Testis (tissue), 2 donors: ENCODE measurements at regions not wholly inside any gene's neighbourhood (a gene's known extent, or its start where the extent isn't known, plus 50 kb on each side); places are given as distances from the start of the nearest gene placed in this dataset.

Experiments used
- POLR2A ChIP-seq: fragments of 450-650 bp; IDR thresholded peaks from one replicate; pipeline ENCODE4 v1.6.1; 2017; ENCODE audit warnings: antibody characterized with exemption, mild to moderate bottlenecking, moderate library complexity
- TF ChIP-seq, protein P1 (sequence below), 3 experiments: fragments of 450-650 bp in 2 of 3; fragments of 200-600 bp in 1 of 3; sonication (generic) in 1 of 3; IDR thresholded peaks; one replicate each; pipeline ENCODE4 v1.5.1; 2016 to 2019; ENCODE audit warnings: antibody characterized with exemption in 3 of 3, mild to moderate bottlenecking in 2 of 3, moderate library complexity in 1 of 3

DNA sequence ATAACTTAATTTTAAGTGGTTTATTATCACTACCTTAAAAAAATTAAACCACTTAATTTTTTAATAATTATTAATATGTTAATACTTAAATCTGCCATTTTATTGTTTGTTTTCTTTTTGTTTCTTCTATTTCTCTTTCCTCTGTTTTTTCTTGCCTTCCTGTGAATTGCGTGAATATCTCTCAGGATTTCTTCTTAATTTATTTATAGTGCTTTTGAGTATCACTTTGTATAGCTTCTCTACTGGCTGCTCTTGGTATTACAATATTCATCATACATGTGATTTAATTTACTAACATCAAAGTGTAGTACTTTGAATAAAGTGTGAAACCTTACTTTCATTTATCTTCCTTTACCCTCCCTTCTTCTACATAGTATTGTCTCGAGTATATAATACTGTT is 349.5 kb upstream of the CPXCR1 start:
- TF ChIP-seq, protein P1, sequence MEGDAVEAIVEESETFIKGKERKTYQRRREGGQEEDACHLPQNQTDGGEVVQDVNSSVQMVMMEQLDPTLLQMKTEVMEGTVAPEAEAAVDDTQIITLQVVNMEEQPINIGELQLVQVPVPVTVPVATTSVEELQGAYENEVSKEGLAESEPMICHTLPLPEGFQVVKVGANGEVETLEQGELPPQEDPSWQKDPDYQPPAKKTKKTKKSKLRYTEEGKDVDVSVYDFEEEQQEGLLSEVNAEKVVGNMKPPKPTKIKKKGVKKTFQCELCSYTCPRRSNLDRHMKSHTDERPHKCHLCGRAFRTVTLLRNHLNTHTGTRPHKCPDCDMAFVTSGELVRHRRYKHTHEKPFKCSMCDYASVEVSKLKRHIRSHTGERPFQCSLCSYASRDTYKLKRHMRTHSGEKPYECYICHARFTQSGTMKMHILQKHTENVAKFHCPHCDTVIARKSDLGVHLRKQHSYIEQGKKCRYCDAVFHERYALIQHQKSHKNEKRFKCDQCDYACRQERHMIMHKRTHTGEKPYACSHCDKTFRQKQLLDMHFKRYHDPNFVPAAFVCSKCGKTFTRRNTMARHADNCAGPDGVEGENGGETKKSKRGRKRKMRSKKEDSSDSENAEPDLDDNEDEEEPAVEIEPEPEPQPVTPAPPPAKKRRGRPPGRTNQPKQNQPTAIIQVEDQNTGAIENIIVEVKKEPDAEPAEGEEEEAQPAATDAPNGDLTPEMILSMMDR (IDR thresholded peaks at IDR 0.05), result no peak
- TF ChIP-seq POLR2A, result no peak
